ENCODE measurements at regions not wholly inside any gene's neighbourhood (a gene's known extent, or its start where the extent isn't known, plus 50 kb on each side); places are given as distances from the start of the nearest gene placed in this dataset.

DNA sequence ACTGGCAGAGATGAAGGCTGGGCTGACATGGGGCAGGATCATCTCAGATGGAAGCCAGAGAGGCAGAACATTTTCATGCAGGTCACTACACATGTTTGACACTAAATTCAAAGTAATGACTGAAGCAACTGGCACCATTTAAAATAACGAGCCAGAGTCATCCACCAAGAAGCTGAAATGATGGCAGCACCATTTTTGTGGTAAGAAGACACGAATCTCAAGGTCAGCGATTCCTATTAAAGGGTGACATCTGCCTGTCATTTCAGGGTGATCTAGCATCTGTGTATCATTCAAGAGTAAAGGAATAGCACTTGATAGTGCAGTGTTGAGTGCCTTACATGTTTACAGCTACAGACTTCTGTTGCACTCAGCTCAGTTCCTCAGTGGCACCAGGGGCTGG is 113.4 kb upstream of the C11orf87 start:
- Mint-ChIP-seq H3K27me3 (no peaks in the 10 kb centered on the region), H3K27ac (no peak overlapping the region), H3K4me1 (no peaks in the 10 kb centered on the region), H3K36me3 (no peaks in the 10 kb centered on the region), H3K9me3 (peaks cover 0 to 3% (median 0%) of the 10 kb centered on the region in 3 donors), H3K4me3 (no peak overlapping the region)
- WGBS (ENCODE audit: insufficient coverage), result 59% methylated on average over 3 of the region's 3 CpGs
- H3K27me3 ChIP-seq (replicated peaks in 1 of 2; ENCODE audit: control insufficient read depth in 2 of 2, extremely low read depth in 1 of 2, insufficient read depth in 2 of 2, low read length in 1 of 2), result no peaks in the 10 kb centered on the region
- H3K4me1 ChIP-seq (ENCODE audit: control insufficient read depth in 1 of 2, extremely low read depth in 1 of 2, insufficient read depth in 2 of 2, low read length in 2 of 2), result no peaks in the 10 kb centered on the region
- DNase-seq, result no peak
- ATAC-seq (replicated peaks in 1 of 4), result no peak
- no peak overlapping the region for H3K4me3 ChIP-seq (ENCODE audit: control insufficient read depth in 1 of 2, extremely low read depth in 1 of 2, low read length in 1 of 2)
- no peaks in the 10 kb centered on the region for H3K36me3 ChIP-seq (ENCODE audit: control insufficient read depth in 2 of 2, extremely low read depth in 1 of 2, insufficient read depth in 1 of 2, low read length in 1 of 2)
- H3K27ac ChIP-seq (ENCODE audit: low read length), result no peak overlapping the region
- H3K9me3 ChIP-seq, result no peaks in the 10 kb centered on the region
- CTCF ChIA-PET, result no interaction called here
- POLR2A ChIA-PET, result no interaction called here

DNA sequence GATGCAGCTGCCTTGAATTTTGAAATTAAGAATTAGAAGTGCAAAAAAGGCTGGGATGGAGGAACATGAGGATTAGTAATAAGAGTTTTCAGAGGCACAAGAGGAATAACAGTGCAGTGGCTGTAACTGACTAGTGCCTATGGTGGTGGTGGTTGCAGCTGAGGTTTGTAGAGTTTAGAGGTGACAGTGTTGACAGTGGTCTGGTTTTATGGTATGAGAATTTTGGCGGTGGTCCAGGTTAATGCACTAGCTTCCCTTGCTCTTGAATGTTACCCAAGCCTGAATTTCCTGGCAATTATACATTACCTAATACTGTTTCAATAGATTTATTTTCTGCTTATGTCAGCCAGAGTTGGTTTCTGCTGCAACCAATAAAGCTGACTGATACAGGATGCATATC is 112.8 kb upstream of the C11orf87 start:
- Mint-ChIP-seq H3K9me3 (peaks cover 0 to 3% (median 0%) of the 10 kb centered on the region in 3 donors), H3K27me3 (no peaks in the 10 kb centered on the region), H3K4me3 (no peak overlapping the region), H3K4me1 (no peaks in the 10 kb centered on the region), H3K27ac (no peak overlapping the region), H3K36me3 (no peaks in the 10 kb centered on the region)
- WGBS (ENCODE audit: insufficient coverage), result no CpG with 5 or more reads among the region's 1 CpG
- DNase-seq (no peak), ATAC-seq (replicated peaks in 1 of 4) (no peak)
- Histone ChIP-seq H3K27ac (ENCODE audit: low read length) (no peak overlapping the region), H3K9me3 (no peaks in the 10 kb centered on the region), H3K27me3 (replicated peaks in 1 of 2; ENCODE audit: control insufficient read depth in 2 of 2, extremely low read depth in 1 of 2, insufficient read depth in 2 of 2, low read length in 1 of 2) (no peaks in the 10 kb centered on the region), H3K4me1 (ENCODE audit: control insufficient read depth in 1 of 2, extremely low read depth in 1 of 2, insufficient read depth in 2 of 2, low read length in 2 of 2) (no peaks in the 10 kb centered on the region), H3K4me3 (ENCODE audit: control insufficient read depth in 1 of 2, extremely low read depth in 1 of 2, low read length in 1 of 2) (no peak overlapping the region), H3K36me3 (ENCODE audit: control insufficient read depth in 2 of 2, extremely low read depth in 1 of 2, insufficient read depth in 1 of 2, low read length in 1 of 2) (no peaks in the 10 kb centered on the region)
- POLR2A ChIA-PET, result no interaction called here
- CTCF ChIA-PET, result no interaction called here

DNA sequence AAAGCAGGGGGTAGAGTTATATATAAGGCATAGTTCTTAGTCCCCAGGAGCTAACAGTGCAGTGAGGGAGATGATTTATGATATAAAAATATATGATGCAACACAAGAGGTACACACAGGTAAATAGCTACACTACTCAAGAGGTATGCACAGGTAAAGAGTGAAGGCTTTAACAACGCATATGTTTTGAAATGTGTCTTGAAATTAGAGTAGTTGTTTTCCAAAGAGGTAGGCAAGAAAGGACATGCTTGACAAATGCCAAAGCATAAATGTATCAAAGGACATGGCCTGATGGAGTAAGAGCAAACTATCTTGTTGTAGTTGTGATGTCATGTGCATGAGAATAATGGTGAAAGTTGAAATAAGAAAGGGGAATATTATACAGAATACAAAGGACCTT is 104.3 kb upstream of the C11orf87 start:
- Mint-ChIP-seq H3K4me1 (no peaks in the 10 kb centered on the region), H3K9me3 (peaks cover 0 to 7% (median 5%) of the 10 kb centered on the region in 3 donors), H3K27ac (no peak overlapping the region), H3K4me3 (no peak overlapping the region), H3K36me3 (no peaks in the 10 kb centered on the region), H3K27me3 (no peaks in the 10 kb centered on the region)
- no peak overlapping the region for H3K4me3 ChIP-seq (ENCODE audit: control insufficient read depth in 1 of 2, extremely low read depth in 1 of 2, low read length in 1 of 2)
- H3K36me3 ChIP-seq (ENCODE audit: control insufficient read depth in 2 of 2, extremely low read depth in 1 of 2, insufficient read depth in 1 of 2, low read length in 1 of 2), result no peaks in the 10 kb centered on the region
- CTCF ChIA-PET, result no interaction called here
- 86% methylated on average over 1 of the region's 1 CpG for WGBS (ENCODE audit: insufficient coverage)
- no peaks in the 10 kb centered on the region for H3K4me1 ChIP-seq (ENCODE audit: control insufficient read depth in 1 of 2, extremely low read depth in 1 of 2, insufficient read depth in 2 of 2, low read length in 2 of 2)
- no peak for DNase-seq
- POLR2A ChIA-PET, result no interaction called here
- no peaks in the 10 kb centered on the region for H3K9me3 ChIP-seq
- no peak overlapping the region for H3K27ac ChIP-seq (ENCODE audit: low read length)
- H3K27me3 ChIP-seq (replicated peaks in 1 of 2; ENCODE audit: control insufficient read depth in 2 of 2, extremely low read depth in 1 of 2, insufficient read depth in 2 of 2, low read length in 1 of 2), result no peaks in the 10 kb centered on the region
- no peak for ATAC-seq (replicated peaks in 1 of 4)

DNA sequence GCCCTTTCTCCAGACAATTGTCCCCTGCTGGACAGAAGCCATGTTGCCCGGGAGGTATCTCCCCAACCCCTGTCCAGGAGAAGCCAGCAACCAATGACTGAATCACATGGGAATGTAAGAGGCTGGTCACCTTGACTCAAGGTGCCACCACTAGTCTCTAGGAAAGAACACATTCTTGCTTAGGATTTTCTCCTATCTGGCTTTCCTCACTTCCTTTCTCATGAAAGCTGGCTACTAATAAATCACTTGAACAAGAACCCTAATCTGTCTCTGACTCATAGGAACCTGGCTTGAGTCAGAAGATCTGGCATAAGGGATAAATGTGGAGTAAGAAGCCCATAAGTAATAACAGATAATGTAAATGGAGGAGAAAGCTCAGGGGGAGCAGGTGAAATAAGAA is 101.4 kb upstream of the C11orf87 start:
- Histone ChIP-seq H3K27me3 (replicated peaks in 1 of 2; ENCODE audit: control insufficient read depth in 2 of 2, extremely low read depth in 1 of 2, insufficient read depth in 2 of 2, low read length in 1 of 2) (no peaks in the 10 kb centered on the region), H3K9me3 (no peaks in the 10 kb centered on the region), H3K36me3 (ENCODE audit: control insufficient read depth in 2 of 2, extremely low read depth in 1 of 2, insufficient read depth in 1 of 2, low read length in 1 of 2) (no peaks in the 10 kb centered on the region), H3K27ac (ENCODE audit: low read length) (no peak overlapping the region), H3K4me1 (ENCODE audit: control insufficient read depth in 1 of 2, extremely low read depth in 1 of 2, insufficient read depth in 2 of 2, low read length in 2 of 2) (no peaks in the 10 kb centered on the region), H3K4me3 (ENCODE audit: control insufficient read depth in 1 of 2, extremely low read depth in 1 of 2, low read length in 1 of 2) (no peak overlapping the region)
- DNase-seq (no peak), ATAC-seq (replicated peaks in 1 of 4) (no peak)
- Mint-ChIP-seq H3K4me3 (no peak overlapping the region), H3K9me3 (peaks cover 4 to 7% (median 7%) of the 10 kb centered on the region in 3 donors), H3K27ac (no peak overlapping the region), H3K27me3 (no peaks in the 10 kb centered on the region), H3K4me1 (no peaks in the 10 kb centered on the region), H3K36me3 (no peaks in the 10 kb centered on the region)
- POLR2A ChIA-PET, result no interaction called here
- 80% methylated on average over 1 of the region's 1 CpG for WGBS (ENCODE audit: insufficient coverage)
- CTCF ChIA-PET, result no interaction called here

DNA sequence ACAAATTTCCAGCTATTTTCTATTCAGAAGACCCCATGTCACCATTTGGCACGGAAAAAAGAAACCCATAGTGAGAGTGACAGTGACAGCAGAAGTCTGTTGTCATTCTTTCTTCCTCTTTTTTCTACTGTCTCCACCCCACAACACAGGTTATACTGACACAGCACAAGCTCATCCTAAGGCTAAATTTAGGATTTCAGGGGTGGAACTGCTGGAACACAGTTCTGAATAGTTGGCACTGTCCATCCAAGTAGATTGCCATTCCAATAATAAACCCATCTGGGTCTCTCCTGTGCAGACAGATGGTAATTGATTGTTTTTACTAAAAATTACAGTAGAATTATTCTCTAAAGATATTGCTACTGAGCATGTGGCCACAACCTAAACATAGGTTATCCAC is 95.2 kb upstream of the C11orf87 start:
- H3K9me3 Mint-ChIP-seq, result peaks cover 0 to 12% (median 7%) of the 10 kb centered on the region in 3 donors
- ChIA-PET CTCF (no interaction called here), POLR2A (no interaction called here)
- DNase-seq (no peak), ATAC-seq (replicated peaks in 1 of 4) (no peak)
- Histone ChIP-seq H3K36me3 (ENCODE audit: control insufficient read depth in 2 of 2, extremely low read depth in 1 of 2, insufficient read depth in 1 of 2, low read length in 1 of 2) (no peaks in the 10 kb centered on the region), H3K27me3 (replicated peaks in 1 of 2; ENCODE audit: control insufficient read depth in 2 of 2, extremely low read depth in 1 of 2, insufficient read depth in 2 of 2, low read length in 1 of 2) (no peaks in the 10 kb centered on the region), H3K4me3 (ENCODE audit: control insufficient read depth in 1 of 2, extremely low read depth in 1 of 2, low read length in 1 of 2) (no peak overlapping the region), H3K4me1 (ENCODE audit: control insufficient read depth in 1 of 2, extremely low read depth in 1 of 2, insufficient read depth in 2 of 2, low read length in 2 of 2) (no peaks in the 10 kb centered on the region), H3K9me3 (no peaks in the 10 kb centered on the region), H3K27ac (ENCODE audit: low read length) (no peak overlapping the region)
- H3K27me3 Mint-ChIP-seq, result no peaks in the 10 kb centered on the region
- H3K4me3 Mint-ChIP-seq, result no peak overlapping the region
- WGBS (ENCODE audit: insufficient coverage), result no CpG with 5 or more reads among the region's 1 CpG
- H3K27ac Mint-ChIP-seq, result no peak overlapping the region
- no peaks in the 10 kb centered on the region for H3K36me3 Mint-ChIP-seq
- no peaks in the 10 kb centered on the region for H3K4me1 Mint-ChIP-seq

DNA sequence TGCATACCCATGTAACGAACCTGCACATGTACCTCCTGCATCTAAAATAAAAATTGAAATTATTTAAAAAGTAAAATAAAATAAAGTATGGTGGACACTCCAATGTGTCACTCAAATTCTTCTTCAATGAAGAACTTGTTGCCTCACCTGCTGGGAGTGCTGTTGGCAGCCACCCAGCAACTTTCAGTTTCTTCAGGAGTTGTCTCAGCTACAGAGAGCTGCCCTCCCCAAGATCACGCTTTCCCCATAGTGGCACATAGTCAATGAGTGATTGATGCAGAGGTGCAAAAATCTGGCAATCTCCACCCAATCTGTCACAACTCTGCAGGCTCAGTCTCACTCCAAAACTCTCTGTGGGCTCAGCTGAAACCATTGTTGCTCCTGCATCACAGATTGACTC is 92.3 kb upstream of the C11orf87 start:
- WGBS (ENCODE audit: insufficient coverage), result no CpG with 5 or more reads among the region's 2 CpGs
- POLR2A ChIA-PET, result no interaction called here
- no peaks in the 10 kb centered on the region for H3K4me1 ChIP-seq (ENCODE audit: control insufficient read depth in 1 of 2, extremely low read depth in 1 of 2, insufficient read depth in 2 of 2, low read length in 2 of 2)
- no peaks in the 10 kb centered on the region for H3K27me3 ChIP-seq (replicated peaks in 1 of 2; ENCODE audit: control insufficient read depth in 2 of 2, extremely low read depth in 1 of 2, insufficient read depth in 2 of 2, low read length in 1 of 2)
- ATAC-seq (replicated peaks in 1 of 4) (no peak), DNase-seq (no peak)
- no peaks in the 10 kb centered on the region for H3K36me3 Mint-ChIP-seq
- no peak overlapping the region for H3K4me3 Mint-ChIP-seq
- H3K9me3 Mint-ChIP-seq, result peaks cover 4 to 9% (median 5%) of the 10 kb centered on the region in 3 donors
- H3K9me3 ChIP-seq, result no peaks in the 10 kb centered on the region
- H3K27ac ChIP-seq (ENCODE audit: low read length), result no peak overlapping the region
- H3K27me3 Mint-ChIP-seq, result no peaks in the 10 kb centered on the region
- H3K36me3 ChIP-seq (ENCODE audit: control insufficient read depth in 2 of 2, extremely low read depth in 1 of 2, insufficient read depth in 1 of 2, low read length in 1 of 2), result no peaks in the 10 kb centered on the region
- H3K4me1 Mint-ChIP-seq, result no peaks in the 10 kb centered on the region
- no peak overlapping the region for H3K4me3 ChIP-seq (ENCODE audit: control insufficient read depth in 1 of 2, extremely low read depth in 1 of 2, low read length in 1 of 2)
- CTCF ChIA-PET, result no interaction called here
- H3K27ac Mint-ChIP-seq, result no peak overlapping the region

DNA sequence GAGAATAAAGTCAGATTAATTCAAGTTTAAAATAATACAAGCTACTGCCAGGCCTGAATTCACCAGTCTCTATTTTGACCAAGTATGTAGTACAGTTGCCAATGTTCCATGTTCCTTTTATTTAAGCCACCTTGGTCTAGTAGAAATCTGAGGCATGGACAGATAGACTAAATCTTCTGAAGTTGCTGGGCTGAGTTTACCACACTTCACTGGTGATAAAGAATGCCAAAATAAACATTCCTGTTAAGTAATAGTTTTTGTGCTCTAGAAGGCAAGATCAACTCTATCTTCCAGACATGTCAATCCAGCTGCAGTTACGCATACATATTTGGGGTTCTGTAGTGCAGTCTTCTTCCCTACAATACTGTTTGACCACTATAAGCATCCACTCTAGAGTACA is 83.9 kb upstream of the C11orf87 start:
- no peaks in the 10 kb centered on the region for H3K36me3 Mint-ChIP-seq
- no peaks in the 10 kb centered on the region for H3K36me3 ChIP-seq (ENCODE audit: control insufficient read depth in 2 of 2, extremely low read depth in 1 of 2, insufficient read depth in 1 of 2, low read length in 1 of 2)
- no peaks in the 10 kb centered on the region for H3K27me3 ChIP-seq (replicated peaks in 1 of 2; ENCODE audit: control insufficient read depth in 2 of 2, extremely low read depth in 1 of 2, insufficient read depth in 2 of 2, low read length in 1 of 2)
- no peak overlapping the region for H3K4me3 Mint-ChIP-seq
- ATAC-seq (replicated peaks in 1 of 4), result no peak
- H3K4me1 Mint-ChIP-seq, result no peaks in the 10 kb centered on the region
- H3K4me1 ChIP-seq (ENCODE audit: control insufficient read depth in 1 of 2, extremely low read depth in 1 of 2, insufficient read depth in 2 of 2, low read length in 2 of 2), result no peaks in the 10 kb centered on the region
- no peaks in the 10 kb centered on the region for H3K27me3 Mint-ChIP-seq
- H3K9me3 ChIP-seq, result no peaks in the 10 kb centered on the region
- POLR2A ChIA-PET, result no interaction called here
- no peak overlapping the region for H3K4me3 ChIP-seq (ENCODE audit: control insufficient read depth in 1 of 2, extremely low read depth in 1 of 2, low read length in 1 of 2)
- no peak overlapping the region for H3K27ac Mint-ChIP-seq
- WGBS (ENCODE audit: insufficient coverage), result no CpG with 5 or more reads among the region's 1 CpG
- CTCF ChIA-PET, result no interaction called here
- DNase-seq, result no peak
- no peak overlapping the region for H3K27ac ChIP-seq (ENCODE audit: low read length)
- peaks cover 2 to 6% (median 3%) of the 10 kb centered on the region in 3 donors for H3K9me3 Mint-ChIP-seq
